ENCODE measurements at regions not wholly inside any gene's neighbourhood (a gene's known extent, or its start where the extent isn't known, plus 50 kb on each side); places are given as distances from the start of the nearest gene placed in this dataset.

GRCh38 chr4:29653221-29653620 lies 1066.9 kb upstream of the PCDH7 start:
- Histone ChIP-seq H3K36me3 (ENCODE audit: control insufficient read depth, insufficient read depth, low read length) (no peaks in the 10 kb centered on the region), H3K4me3 (ENCODE audit: low read length) (no peak overlapping the region), H3K9me3 (ENCODE audit: control insufficient read depth, low read length) (no peaks in the 10 kb centered on the region), H3K4me1 (ENCODE audit: control insufficient read depth, insufficient read depth, low read length) (no peaks in the 10 kb centered on the region), H3K27ac (ENCODE audit: low read depth, low read length) (no peak overlapping the region), H3K9ac (ENCODE audit: extremely low read depth, low read length, poor library complexity, severe bottlenecking) (no peak overlapping the region), H3K27me3 (ENCODE audit: control insufficient read depth, insufficient read depth, low read length, poor library complexity, severe bottlenecking) (no peaks in the 10 kb centered on the region)
- H3K4me3 Mint-ChIP-seq, result no peak overlapping the region
- 62 to 77% methylated on average over 5 to 6 of the region's 6 CpGs for WGBS, 2 experiments (ENCODE audit: insufficient coverage in 1 of 2, insufficient read length in 1 of 2)
- H3K27ac Mint-ChIP-seq, result no peak overlapping the region
- H3K36me3 Mint-ChIP-seq (ENCODE audit: low read depth), result no peaks in the 10 kb centered on the region
- DNase-seq, result no peak
- peaks cover 4% of the 10 kb centered on the region for H3K4me1 Mint-ChIP-seq
- no peak for TF ChIP-seq CTCF (conservative IDR thresholded peaks at IDR 0.05)
- no peaks in the 10 kb centered on the region for H3K9me3 Mint-ChIP-seq
- H3K27me3 Mint-ChIP-seq (ENCODE audit: insufficient read depth), result no peaks in the 10 kb centered on the region

- no peak overlapping the region for H3K27ac Mint-ChIP-seq
- no peaks in the 10 kb centered on the region for H3K36me3 Mint-ChIP-seq (ENCODE audit: low read depth)
- 79% methylated on average over 1 of the region's 1 CpG; no CpG with 5 or more reads in 1 of the 2 experiments for WGBS, 2 experiments (ENCODE audit: insufficient coverage in 1 of 2, insufficient read length in 1 of 2)
- Histone ChIP-seq H3K36me3 (ENCODE audit: control insufficient read depth, insufficient read depth, low read length) (no peaks in the 10 kb centered on the region), H3K27me3 (ENCODE audit: control insufficient read depth, insufficient read depth, low read length, poor library complexity, severe bottlenecking) (no peaks in the 10 kb centered on the region), H3K9me3 (ENCODE audit: control insufficient read depth, low read length) (no peaks in the 10 kb centered on the region), H3K27ac (ENCODE audit: low read depth, low read length) (no peak overlapping the region), H3K4me3 (ENCODE audit: low read length) (no peak overlapping the region), H3K4me1 (ENCODE audit: control insufficient read depth, insufficient read depth, low read length) (no peaks in the 10 kb centered on the region), H3K9ac (ENCODE audit: extremely low read depth, low read length, poor library complexity, severe bottlenecking) (no peak overlapping the region)
- no peaks in the 10 kb centered on the region for H3K27me3 Mint-ChIP-seq (ENCODE audit: insufficient read depth)
- no peaks in the 10 kb centered on the region for H3K4me1 Mint-ChIP-seq
- H3K4me3 Mint-ChIP-seq, result no peak overlapping the region
- no peak for DNase-seq
- TF ChIP-seq CTCF (conservative IDR thresholded peaks at IDR 0.05), result no peak
- no peaks in the 10 kb centered on the region for H3K9me3 Mint-ChIP-seq
These were observed 1039.5 kb upstream of the PCDH7 start for GRCh38 chr4:29680644-29681043.

- H3K9me3 Mint-ChIP-seq, result peaks cover 14% of the 10 kb centered on the region
- H3K36me3 Mint-ChIP-seq (ENCODE audit: low read depth), result no peaks in the 10 kb centered on the region
- no peak overlapping the region for H3K27ac Mint-ChIP-seq
These were observed 1016.1 kb upstream of the PCDH7 start for GRCh38 chr4:29704059-29704458.

More at GRCh38 chr4:29704059-29704458, 1016.1 kb upstream of the PCDH7 start:
- H3K4me3 ChIP-seq (ENCODE audit: low read length), result no peak overlapping the region
- WGBS, 2 experiments (ENCODE audit: insufficient coverage in 1 of 2, insufficient read length in 1 of 2), result no CpG with 5 or more reads among the region's 2 CpGs
- H3K27ac ChIP-seq (ENCODE audit: low read depth, low read length), result no peak overlapping the region
- H3K4me1 Mint-ChIP-seq, result no peaks in the 10 kb centered on the region
- no peak overlapping the region for H3K9ac ChIP-seq (ENCODE audit: extremely low read depth, low read length, poor library complexity, severe bottlenecking)
- no peak overlapping the region for H3K4me3 Mint-ChIP-seq
- no peaks in the 10 kb centered on the region for H3K4me1 ChIP-seq (ENCODE audit: control insufficient read depth, insufficient read depth, low read length)
- DNase-seq, result no peak
- H3K27me3 Mint-ChIP-seq (ENCODE audit: insufficient read depth), result no peaks in the 10 kb centered on the region
- no peaks in the 10 kb centered on the region for H3K36me3 ChIP-seq (ENCODE audit: control insufficient read depth, insufficient read depth, low read length)
- H3K27me3 ChIP-seq (ENCODE audit: control insufficient read depth, insufficient read depth, low read length, poor library complexity, severe bottlenecking), result no peaks in the 10 kb centered on the region
- H3K9me3 ChIP-seq (ENCODE audit: control insufficient read depth, low read length), result peaks cover 22% of the 10 kb centered on the region
- no peak for TF ChIP-seq CTCF (conservative IDR thresholded peaks at IDR 0.05)
